ENCODE measurements at regions not wholly inside any gene's neighbourhood (a gene's known extent, or its start where the extent isn't known, plus 50 kb on each side); places are given as distances from the start of the nearest gene placed in this dataset.

DNA sequence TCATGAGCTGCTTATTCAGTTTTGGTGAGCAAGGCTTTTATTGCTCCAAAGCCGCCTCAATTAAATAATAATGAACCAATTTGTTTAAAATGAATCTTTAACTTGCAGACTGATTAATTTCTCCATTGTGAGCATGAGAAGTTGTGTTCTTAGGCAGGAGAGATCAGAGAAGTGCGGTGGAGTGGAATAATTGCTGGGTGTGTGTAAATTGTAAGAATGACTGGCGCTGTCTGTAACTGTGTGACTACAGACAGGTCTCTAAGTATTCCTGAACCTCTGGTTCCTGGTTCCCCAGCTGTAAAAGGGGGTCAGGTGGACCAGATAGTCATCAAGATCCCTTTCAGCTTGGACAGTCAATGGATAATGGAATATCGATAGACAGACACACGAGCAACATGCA, 98.0 kb upstream of the EFEMP1 start:
- TF ChIP-seq, protein P1, sequence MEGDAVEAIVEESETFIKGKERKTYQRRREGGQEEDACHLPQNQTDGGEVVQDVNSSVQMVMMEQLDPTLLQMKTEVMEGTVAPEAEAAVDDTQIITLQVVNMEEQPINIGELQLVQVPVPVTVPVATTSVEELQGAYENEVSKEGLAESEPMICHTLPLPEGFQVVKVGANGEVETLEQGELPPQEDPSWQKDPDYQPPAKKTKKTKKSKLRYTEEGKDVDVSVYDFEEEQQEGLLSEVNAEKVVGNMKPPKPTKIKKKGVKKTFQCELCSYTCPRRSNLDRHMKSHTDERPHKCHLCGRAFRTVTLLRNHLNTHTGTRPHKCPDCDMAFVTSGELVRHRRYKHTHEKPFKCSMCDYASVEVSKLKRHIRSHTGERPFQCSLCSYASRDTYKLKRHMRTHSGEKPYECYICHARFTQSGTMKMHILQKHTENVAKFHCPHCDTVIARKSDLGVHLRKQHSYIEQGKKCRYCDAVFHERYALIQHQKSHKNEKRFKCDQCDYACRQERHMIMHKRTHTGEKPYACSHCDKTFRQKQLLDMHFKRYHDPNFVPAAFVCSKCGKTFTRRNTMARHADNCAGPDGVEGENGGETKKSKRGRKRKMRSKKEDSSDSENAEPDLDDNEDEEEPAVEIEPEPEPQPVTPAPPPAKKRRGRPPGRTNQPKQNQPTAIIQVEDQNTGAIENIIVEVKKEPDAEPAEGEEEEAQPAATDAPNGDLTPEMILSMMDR (IDR thresholded peaks at IDR 0.05), result no peak
- TF ChIP-seq POLR2A (IDR thresholded peaks at IDR 0.05), result no peak
